ENCODE measurements at regions not wholly inside any gene's neighbourhood (a gene's known extent, or its start where the extent isn't known, plus 50 kb on each side); places are given as distances from the start of the nearest gene placed in this dataset.
"Not testable (repeated sequence)": the region's sequence is repeated elsewhere in the genome, so short reads cannot be mapped to it uniquely, and the experiment has no call there.

GRCh38 chr9:75269197-75269596, 180.9 kb downstream of the OSTF1 start:
- H3K79me2 ChIP-seq (ENCODE audit: insufficient read depth, low read length): no peaks in the 10 kb centered on the region
- CTCF ChIA-PET: no interaction called here
- DNase-seq (ENCODE audit: low read depth, low spot score): no peak
- TF ChIP-seq JUND (IDR thresholded peaks at IDR 0.05): no peak
- TF ChIP-seq CBX3 (IDR thresholded peaks at IDR 0.05; ENCODE audit: low read depth): no peak
- H3K9ac ChIP-seq (ENCODE audit: low read length): no peak overlapping the region
- H2AFZ ChIP-seq (ENCODE audit: low read depth, low read length, poor library complexity, severe bottlenecking): no peak overlapping the region
- H3K36me3 ChIP-seq (ENCODE audit: control insufficient read depth in 1 of 2, insufficient read depth in 2 of 2, low read length in 2 of 2): no peaks in the 10 kb centered on the region
- POLR2A ChIA-PET: no interaction called here
- H3K27ac ChIP-seq (ENCODE audit: low read depth, low read length): no peak overlapping the region
- no peak for ATAC-seq
- no peaks in the 10 kb centered on the region for H3K27me3 ChIP-seq (ENCODE audit: insufficient read depth, low read length)
- H3K4me1 ChIP-seq (ENCODE audit: control insufficient read depth in 1 of 2, insufficient read depth in 2 of 2, low read length in 2 of 2): no peaks in the 10 kb centered on the region
- no TSS peak for BruUV-seq (replicated peaks)
- H3K9me2 ChIP-seq (ENCODE audit: insufficient read depth): no peaks in the 10 kb centered on the region
- no peak overlapping the region for H3K4me3 ChIP-seq (replicated peaks in 1 of 2; ENCODE audit: low read depth in 1 of 2, low read length in 2 of 2)
- H3K9me3 ChIP-seq (ENCODE audit: control insufficient read depth in 1 of 2, insufficient read depth in 1 of 2, low read depth in 1 of 2, low read length in 2 of 2): no peaks in the 10 kb centered on the region
- no peak overlapping the region for H3K4me2 ChIP-seq (ENCODE audit: low read length)
- intact Hi-C loops (cut with micrococcal nuclease): loop anchor here (5.0 kb wide), 1 partner anchor 588 kb away; no protein-coding TSS in a partner anchor
- RAD21 ChIA-PET (ENCODE audit: low non-redundant PET in 1 of 2, low total read pairs in 2 of 2, uncharacterized antibody in 2 of 2, unreplicated experiment in 2 of 2): no interaction called here
- H4K20me1 ChIP-seq (ENCODE audit: insufficient read depth): no peaks in the 10 kb centered on the region

- H3K4me2 ChIP-seq (ENCODE audit: low read length); H3K79me2 ChIP-seq (ENCODE audit: insufficient read depth, low read length); H3K4me3 ChIP-seq (replicated peaks in 1 of 2; ENCODE audit: low read depth in 1 of 2, low read length in 2 of 2); RAD21 ChIA-PET (ENCODE audit: low non-redundant PET in 1 of 2, low total read pairs in 2 of 2, uncharacterized antibody in 2 of 2, unreplicated experiment in 2 of 2); H2AFZ ChIP-seq (ENCODE audit: low read depth, low read length, poor library complexity, severe bottlenecking); BruUV-seq (replicated peaks); ATAC-seq; H3K9me2 ChIP-seq (ENCODE audit: insufficient read depth); intact Hi-C loops (cut with micrococcal nuclease); POLR2A ChIA-PET; H4K20me1 ChIP-seq (ENCODE audit: insufficient read depth); H3K27me3 ChIP-seq (ENCODE audit: insufficient read depth, low read length); H3K27ac ChIP-seq (ENCODE audit: low read depth, low read length); H3K9me3 ChIP-seq (ENCODE audit: control insufficient read depth in 1 of 2, insufficient read depth in 1 of 2, low read depth in 1 of 2, low read length in 2 of 2); CTCF ChIA-PET; H3K9ac ChIP-seq (ENCODE audit: low read length); H3K4me1 ChIP-seq (ENCODE audit: control insufficient read depth in 1 of 2, insufficient read depth in 2 of 2, low read length in 2 of 2); H3K36me3 ChIP-seq (ENCODE audit: control insufficient read depth in 1 of 2, insufficient read depth in 2 of 2, low read length in 2 of 2); DNase-seq (ENCODE audit: low read depth, low spot score): not testable (repeated sequence)
Observed at GRCh38 chr9:75273055-75273454, 184.7 kb downstream of the OSTF1 start.

GRCh38 chr9:75274781-75275180, 186.5 kb downstream of the OSTF1 start:
- Histone ChIP-seq H2AFZ (ENCODE audit: low read depth, low read length, poor library complexity, severe bottlenecking) (no peak overlapping the region), H3K9me2 (ENCODE audit: insufficient read depth) (no peaks in the 10 kb centered on the region), H3K9me3 (ENCODE audit: control insufficient read depth in 1 of 2, insufficient read depth in 1 of 2, low read depth in 1 of 2, low read length in 2 of 2) (no peaks in the 10 kb centered on the region), H3K4me2 (ENCODE audit: low read length) (no peak overlapping the region), H3K4me1 (ENCODE audit: control insufficient read depth in 1 of 2, insufficient read depth in 2 of 2, low read length in 2 of 2) (no peaks in the 10 kb centered on the region), H3K4me3 (replicated peaks in 1 of 2; ENCODE audit: low read depth in 1 of 2, low read length in 2 of 2) (no peak overlapping the region), H3K9ac (ENCODE audit: low read length) (no peak overlapping the region), H3K27ac (ENCODE audit: low read depth, low read length) (no peak overlapping the region), H3K79me2 (ENCODE audit: insufficient read depth, low read length) (no peaks in the 10 kb centered on the region), H3K27me3 (ENCODE audit: insufficient read depth, low read length) (0 out of 2 replicates have a peak, but pooled peaks cover 8% of the 10 kb centered on the region), H4K20me1 (ENCODE audit: insufficient read depth) (no peaks in the 10 kb centered on the region), H3K36me3 (ENCODE audit: control insufficient read depth in 1 of 2, insufficient read depth in 2 of 2, low read length in 2 of 2) (no peaks in the 10 kb centered on the region)
- intact Hi-C loops (cut with micrococcal nuclease): no loop called here
- ChIA-PET POLR2A (no interaction called here), RAD21 (ENCODE audit: low non-redundant PET in 1 of 2, low total read pairs in 2 of 2, uncharacterized antibody in 2 of 2, unreplicated experiment in 2 of 2) (no interaction called here), CTCF (no interaction called here)
- ATAC-seq: no peak
- DNase-seq (ENCODE audit: low read depth, low spot score): no peak
- no TSS peak for BruUV-seq (replicated peaks)
- TF ChIP-seq POLR2A (IDR thresholded peaks at IDR 0.05; ENCODE audit: borderline replicate concordance, extremely low read depth, insufficient read depth, insufficient read length) (no peak), RAD21 (IDR thresholded peaks at IDR 0.05; ENCODE audit: low read depth) (no peak), CEBPB (IDR thresholded peaks at IDR 0.05; ENCODE audit: low read depth) (no peak), TCF7L2 (IDR thresholded peaks at IDR 0.05; ENCODE audit: borderline replicate concordance, extremely low read depth, insufficient read depth, insufficient read length) (no peak), CTCF (IDR thresholded peaks at IDR 0.05 in 2 of 3, conservative IDR thresholded peaks at IDR 0.05 in 1 of 3; ENCODE audit: borderline replicate concordance in 1 of 3, insufficient read depth in 1 of 3, low read depth in 2 of 3, low read length in 2 of 3) (no peak), REST (IDR thresholded peaks at IDR 0.05; ENCODE audit: low read depth) (no peak), SIN3A (IDR thresholded peaks at IDR 0.05; ENCODE audit: low read depth) (no peak), EGR1 (IDR thresholded peaks at IDR 0.05; ENCODE audit: low read depth) (no peak), CBX3 (IDR thresholded peaks at IDR 0.05; ENCODE audit: low read depth) (no peak)
